Keratinocyte (primary cell): ENCODE measurements at regions not wholly inside any gene's neighbourhood (a gene's known extent, or its start where the extent isn't known, plus 50 kb on each side); places are given as distances from the start of the nearest gene placed in this dataset.

ENCODE experiments used
- EZH2 ChIP-seq: IDR thresholded peaks from one replicate; pipeline ENCODE4 v1.6.1; 2012; ENCODE audit warnings: inconsistent platforms, mild to moderate bottlenecking, low read length, moderate library complexity
- TF ChIP-seq, protein P1 (sequence below), 3 experiments: IDR thresholded peaks in 1 of 3; conservative IDR thresholded peaks in 1 of 3; optimal IDR thresholded peaks in 1 of 3; 2 replicates in 2 of 3; 3 replicates in 1 of 3; pipeline versions ENCODE3 to v1.5.1; 2011; ENCODE audit warnings: low read length in 3 of 3, mild to moderate bottlenecking in 3 of 3, moderate library complexity in 2 of 3, control low read depth in 1 of 3, inconsistent platforms in 1 of 3; ENCODE audit not compliant: insufficient read depth in 2 of 3; ENCODE audit errors: extremely low read depth in 1 of 3

DNA sequence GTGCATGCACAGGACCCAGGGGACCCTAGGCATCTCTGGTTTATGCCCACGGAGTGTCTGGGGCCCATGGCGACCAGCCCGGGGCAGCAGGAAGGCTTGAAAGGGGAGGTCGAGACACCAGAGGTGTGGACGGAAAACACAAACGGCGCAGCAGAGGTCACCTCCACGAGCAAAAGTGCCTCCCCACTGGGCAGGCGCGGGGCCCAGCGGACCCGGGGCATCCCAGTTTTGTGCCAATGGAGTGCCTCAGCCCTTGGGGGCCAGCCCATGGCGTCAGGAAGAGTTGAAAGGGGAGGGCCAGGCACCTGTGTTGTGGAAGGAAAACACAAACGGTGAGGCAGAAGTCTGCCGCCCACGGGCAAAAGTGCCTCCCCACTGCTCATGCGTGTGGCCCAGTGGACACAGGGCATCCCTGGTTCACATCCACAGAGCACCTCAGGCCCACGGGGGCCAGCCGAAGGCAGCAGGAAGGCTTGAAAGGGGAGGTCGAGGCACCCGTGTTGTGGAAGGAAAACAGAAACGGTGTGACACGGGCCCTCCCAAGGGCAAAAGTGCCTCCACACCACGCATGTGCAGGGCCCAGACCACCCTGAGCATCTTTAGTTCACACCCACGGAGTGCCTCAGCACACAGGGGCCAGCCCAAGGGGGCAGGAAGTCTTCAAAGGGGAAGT lies 378.8 kb downstream of the ALG10 start:
- TF ChIP-seq, protein P1, sequence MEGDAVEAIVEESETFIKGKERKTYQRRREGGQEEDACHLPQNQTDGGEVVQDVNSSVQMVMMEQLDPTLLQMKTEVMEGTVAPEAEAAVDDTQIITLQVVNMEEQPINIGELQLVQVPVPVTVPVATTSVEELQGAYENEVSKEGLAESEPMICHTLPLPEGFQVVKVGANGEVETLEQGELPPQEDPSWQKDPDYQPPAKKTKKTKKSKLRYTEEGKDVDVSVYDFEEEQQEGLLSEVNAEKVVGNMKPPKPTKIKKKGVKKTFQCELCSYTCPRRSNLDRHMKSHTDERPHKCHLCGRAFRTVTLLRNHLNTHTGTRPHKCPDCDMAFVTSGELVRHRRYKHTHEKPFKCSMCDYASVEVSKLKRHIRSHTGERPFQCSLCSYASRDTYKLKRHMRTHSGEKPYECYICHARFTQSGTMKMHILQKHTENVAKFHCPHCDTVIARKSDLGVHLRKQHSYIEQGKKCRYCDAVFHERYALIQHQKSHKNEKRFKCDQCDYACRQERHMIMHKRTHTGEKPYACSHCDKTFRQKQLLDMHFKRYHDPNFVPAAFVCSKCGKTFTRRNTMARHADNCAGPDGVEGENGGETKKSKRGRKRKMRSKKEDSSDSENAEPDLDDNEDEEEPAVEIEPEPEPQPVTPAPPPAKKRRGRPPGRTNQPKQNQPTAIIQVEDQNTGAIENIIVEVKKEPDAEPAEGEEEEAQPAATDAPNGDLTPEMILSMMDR (optimal IDR thresholded peaks at IDR 0.05 in 1 of 3, IDR thresholded peaks at IDR 0.05 in 1 of 3, conservative IDR thresholded peaks at IDR 0.05 in 1 of 3; ENCODE audit: extremely low read depth in 1 of 3, insufficient read depth in 2 of 3, low read length in 3 of 3) = no peak
- TF ChIP-seq EZH2 = no peak
